K562 (cell line): ENCODE measurements at regions not wholly inside any gene's neighbourhood (a gene's known extent, or its start where the extent isn't known, plus 50 kb on each side); places are given as distances from the start of the nearest gene placed in this dataset.
"Not testable (repeated sequence)": the region's sequence is repeated elsewhere in the genome, so short reads cannot be mapped to it uniquely, and the experiment has no call there.

Experiments
- CTCF ChIP-seq, 3 experiments: IDR thresholded peaks in 2 of 3; conservative IDR thresholded peaks in 1 of 3; 2 replicates each; pipeline ENCODE4 v1.5.1; 2011 to 2012; ENCODE audit warnings: low read length in 3 of 3, mild to moderate bottlenecking in 3 of 3, control low read depth in 2 of 3, improper control_type of control experiment in 1 of 3, inconsistent platforms in 1 of 3, low read depth in 1 of 3, mixed read lengths in 1 of 3, moderate library complexity in 1 of 3; ENCODE audit not compliant: insufficient read depth in 2 of 3
- E2F6 ChIP-seq, 2 experiments: IDR thresholded peaks; 2 replicates each; pipeline ENCODE4 v1.6.1; 2011; ENCODE audit warnings: borderline replicate concordance in 1 of 2, control low read depth in 1 of 2, low read depth in 1 of 2, low read length in 1 of 2, mild to moderate bottlenecking in 1 of 2, mixed read lengths in 1 of 2, moderate library complexity in 1 of 2; ENCODE audit not compliant: insufficient read depth in 1 of 2, insufficient read length in 1 of 2, poor library complexity in 1 of 2, severe bottlenecking in 1 of 2; ENCODE audit errors: extremely low read depth in 1 of 2
- EP300 ChIP-seq: IDR thresholded peaks from 2 replicates; pipeline ENCODE4 v1.6.1; 2012; ENCODE audit warnings: low read length, improper control_type of control experiment
- EZH2 ChIP-seq: IDR thresholded peaks from 2 replicates; pipeline ENCODE4 v1.6.1; 2012; ENCODE audit warnings: low read depth, mild to moderate bottlenecking, inconsistent platforms, low read length, borderline replicate concordance
- HCFC1 ChIP-seq: IDR thresholded peaks from 2 replicates; pipeline ENCODE4 v1.6.1; 2012; ENCODE audit warnings: low read depth, low read length, improper control_type of control experiment
- MAFG ChIP-seq: fragments of 450-650 bp; conservative IDR thresholded peaks from 2 replicates; pipeline ENCODE4 v1.6.1; 2016; ENCODE audit warnings: missing genetic modification characterization, missing compliant biosample characterization
- ZFP30 ChIP-seq: fragments of 250-450 bp; sonication (Bioruptor Pico); IDR thresholded peaks from 2 replicates; pipeline ENCODE4 v1.8.0; 2022; ENCODE audit warnings: moderate library complexity, mild to moderate bottlenecking, inconsistent platforms, borderline replicate concordance
- ZNF76 ChIP-seq: fragments of 250-450 bp; sonication (Bioruptor Pico); IDR thresholded peaks from 2 replicates; pipeline ENCODE4 v1.4.0; 2020; ENCODE audit warnings: mild to moderate bottlenecking, moderate library complexity, borderline replicate concordance

- TF ChIP-seq EP300; HCFC1; ZNF76 (CRISPR knock-in tag); EZH2; MAFG (tag); CTCF (IDR thresholded peaks at IDR 0.05 in 2 of 3, conservative IDR thresholded peaks at IDR 0.05 in 1 of 3; ENCODE audit: insufficient read depth in 2 of 3, low read depth in 1 of 3, low read length in 3 of 3); E2F6 (IDR thresholded peaks at IDR 0.05; ENCODE audit: borderline replicate concordance in 1 of 2, extremely low read depth in 1 of 2, insufficient read depth in 1 of 2, insufficient read length in 1 of 2, low read depth in 1 of 2, low read length in 1 of 2, poor library complexity in 1 of 2, severe bottlenecking in 1 of 2); ZFP30 (CRISPR knock-in tag): not testable (repeated sequence)
These were observed 72.7 kb downstream of the TMEM121 start for GRCh38 chr14:105598925-105599586.
